ENCODE measurements at regions not wholly inside any gene's neighbourhood (a gene's known extent, or its start where the extent isn't known, plus 50 kb on each side); places are given as distances from the start of the nearest gene placed in this dataset.

- no peak for DNase-seq (ENCODE audit: low read depth, low spot score)
These were observed 483.5 kb downstream of the ARAP2 start for GRCh38 chr4:35760807-35761206.

GRCh38 chr4:35771571-35771970, 472.7 kb downstream of the ARAP2 start:
- no peak for DNase-seq (ENCODE audit: low read depth, low spot score)

GRCh38 chr4:35772291-35772690, 472.0 kb downstream of the ARAP2 start:
- DNase-seq (ENCODE audit: low read depth, low spot score) = no peak

- DNase-seq (ENCODE audit: low read depth, low spot score) = no peak
These were observed 454.3 kb downstream of the ARAP2 start for GRCh38 chr4:35789899-35790574.

- DNase-seq (ENCODE audit: low read depth, low spot score) = no peak
These were observed 451.1 kb downstream of the ARAP2 start for GRCh38 chr4:35793045-35793722.

GRCh38 chr4:35793766-35794165, 450.5 kb downstream of the ARAP2 start:
- no peak for DNase-seq (ENCODE audit: low read depth, low spot score)

- DNase-seq (ENCODE audit: low read depth, low spot score) = no peak
These were observed 443.6 kb downstream of the ARAP2 start for GRCh38 chr4:35800669-35801068.

GRCh38 chr4:35802644-35803043, 441.7 kb downstream of the ARAP2 start:
- DNase-seq (ENCODE audit: low read depth, low spot score) = no peak

GRCh38 chr4:35818520-35818919, 425.8 kb downstream of the ARAP2 start:
- no peak for DNase-seq (ENCODE audit: low read depth, low spot score)

- no peak for DNase-seq (ENCODE audit: low read depth, low spot score)
These were observed 424.3 kb downstream of the ARAP2 start for GRCh38 chr4:35820003-35820402.

GRCh38 chr4:35824231-35824630, 420.1 kb downstream of the ARAP2 start:
- DNase-seq (ENCODE audit: low read depth, low spot score) = no peak

GRCh38 chr4:35835893-35836292, 408.4 kb downstream of the ARAP2 start:
- no peak for DNase-seq (ENCODE audit: low read depth, low spot score)

GRCh38 chr4:35836596-35836995, 407.7 kb downstream of the ARAP2 start:
- DNase-seq (ENCODE audit: low read depth, low spot score) = no peak

GRCh38 chr4:35867057-35867456, 377.3 kb downstream of the ARAP2 start:
- DNase-seq (ENCODE audit: low read depth, low spot score) = no peak

- no peak for DNase-seq (ENCODE audit: low read depth, low spot score)
These were observed 372.0 kb downstream of the ARAP2 start for GRCh38 chr4:35872273-35872672.

GRCh38 chr4:35879479-35879878, 364.8 kb downstream of the ARAP2 start:
- no peak for DNase-seq (ENCODE audit: low read depth, low spot score)

- DNase-seq (ENCODE audit: low read depth, low spot score) = no peak
These were observed 361.2 kb downstream of the ARAP2 start for GRCh38 chr4:35883108-35883507.

- DNase-seq (ENCODE audit: low read depth, low spot score) = no peak
These were observed 359.4 kb downstream of the ARAP2 start for GRCh38 chr4:35884714-35885480.

GRCh38 chr4:35897808-35898207, 346.5 kb downstream of the ARAP2 start:
- no peak for DNase-seq (ENCODE audit: low read depth, low spot score)

- no peak for DNase-seq (ENCODE audit: low read depth, low spot score)
These were observed 343.7 kb downstream of the ARAP2 start for GRCh38 chr4:35900286-35901243.

- DNase-seq (ENCODE audit: low read depth, low spot score) = no peak
These were observed 332.1 kb downstream of the ARAP2 start for GRCh38 chr4:35912174-35912573.
